HG03442 (cell line): ENCODE measurements at regions not wholly inside any gene's neighbourhood (a gene's known extent, or its start where the extent isn't known, plus 50 kb on each side); places are given as distances from the start of the nearest gene placed in this dataset.
A peak's percentile ranks its signal among the peaks of the same experiment; 100 is the strongest.

Source experiments
- ATAC-seq: cut with Tn5 transposase; IDR thresholded peaks from one replicate; pipeline ENCODE4 v1.9.1; 2021; ENCODE audit warnings: mild to moderate bottlenecking, moderate library complexity; ENCODE audit not compliant: unreplicated experiment

DNA sequence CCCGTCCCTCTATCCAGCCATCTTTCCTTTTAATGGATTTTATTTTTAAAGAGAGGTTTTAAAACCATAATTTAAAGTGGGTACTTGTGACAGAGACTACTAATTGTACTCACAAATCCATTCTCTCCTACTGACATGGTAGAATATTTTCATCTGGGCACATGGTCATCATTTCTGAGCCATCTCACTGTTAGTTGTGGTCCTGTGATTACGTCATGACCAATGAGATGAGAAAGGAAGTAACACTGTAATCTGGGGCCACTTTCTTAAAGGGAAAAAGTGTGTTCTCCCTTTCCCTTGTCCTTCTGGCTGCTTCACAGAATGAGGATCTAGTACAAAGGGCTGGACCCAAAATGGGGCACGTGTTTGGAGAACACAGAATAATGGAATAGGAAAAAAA is 538.7 kb downstream of the CMPK2 start:
- no peak for ATAC-seq

- no peak for ATAC-seq
Measured at GRCh38 chr2:6336752-6337471, 528.8 kb downstream of the CMPK2 start.

- no peak for ATAC-seq
Measured at GRCh38 chr2:6337472-6337820, 528.3 kb downstream of the CMPK2 start.

GRCh38 chr2:6341588-6342129 is 524.0 kb downstream of the CMPK2 start:
- ATAC-seq, result no peak

DNA sequence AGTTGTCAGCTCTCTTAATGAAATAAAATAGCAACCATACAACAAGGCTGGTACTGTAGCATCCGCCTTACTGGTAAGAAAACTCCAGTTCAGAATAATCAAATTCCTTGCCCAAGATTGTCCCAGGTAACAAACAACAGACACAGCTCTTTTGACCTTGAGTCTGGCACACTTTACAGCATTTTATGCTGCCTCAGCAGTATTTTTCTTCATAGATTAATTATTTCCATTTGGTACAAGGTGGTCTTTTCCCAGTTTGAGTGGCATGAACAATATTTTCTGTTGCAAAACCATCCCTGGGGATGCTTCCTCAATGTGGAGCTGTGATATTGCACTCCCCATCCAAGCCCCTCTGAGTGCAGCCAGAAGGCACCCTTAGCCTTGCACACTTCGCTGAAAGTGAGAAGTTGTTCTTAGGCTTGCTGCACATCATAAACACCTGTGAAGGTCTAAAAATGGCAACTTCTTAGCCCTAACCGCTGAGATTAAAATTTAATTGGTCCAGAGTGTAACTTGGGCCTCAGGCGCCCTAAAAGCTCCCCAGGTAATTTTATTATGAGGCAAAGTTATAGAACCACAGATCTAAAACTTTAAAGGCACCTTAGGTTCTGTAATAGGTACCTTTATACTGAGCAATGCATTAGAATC is 523.3 kb downstream of the CMPK2 start:
- no peak for ATAC-seq

- no peak for ATAC-seq
Measured at GRCh38 chr2:6343076-6343475, 522.6 kb downstream of the CMPK2 start.

GRCh38 chr2:6352247-6352646 is 513.5 kb downstream of the CMPK2 start:
- peak; percentile 73 for ATAC-seq

DNA sequence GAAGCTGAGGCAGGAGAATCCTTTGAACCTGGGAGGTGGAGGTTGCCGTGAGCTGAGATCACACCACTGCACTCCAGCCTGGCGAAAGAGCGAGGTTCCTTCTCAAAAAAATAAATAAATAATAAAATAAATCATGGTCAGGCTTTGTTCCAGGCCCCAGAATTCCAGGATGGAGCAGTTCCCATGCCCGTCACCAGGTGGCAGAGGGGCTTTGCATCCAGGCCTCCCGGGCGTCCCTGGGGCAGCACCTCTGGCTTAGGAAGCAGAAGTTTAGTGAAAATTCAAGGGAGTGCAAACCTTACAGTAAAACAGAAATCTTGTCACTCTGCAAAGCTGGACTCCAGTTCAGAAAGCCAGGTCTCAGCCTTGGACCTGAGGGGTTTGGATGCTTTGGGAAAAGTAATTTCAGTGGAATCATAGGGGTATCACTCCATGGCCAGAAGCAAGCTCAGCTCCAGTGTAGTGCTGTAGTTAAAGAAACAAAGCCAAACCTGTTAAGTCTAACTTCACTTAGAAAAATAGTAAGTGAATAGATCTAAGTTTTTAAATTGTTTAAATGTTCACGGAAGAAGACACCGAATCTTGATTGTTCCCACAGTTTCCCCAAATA is 512.7 kb downstream of the CMPK2 start:
- no peak for ATAC-seq

- ATAC-seq, result peak; percentile 54
Measured at GRCh38 chr2:6353669-6354068, 512.0 kb downstream of the CMPK2 start.

DNA sequence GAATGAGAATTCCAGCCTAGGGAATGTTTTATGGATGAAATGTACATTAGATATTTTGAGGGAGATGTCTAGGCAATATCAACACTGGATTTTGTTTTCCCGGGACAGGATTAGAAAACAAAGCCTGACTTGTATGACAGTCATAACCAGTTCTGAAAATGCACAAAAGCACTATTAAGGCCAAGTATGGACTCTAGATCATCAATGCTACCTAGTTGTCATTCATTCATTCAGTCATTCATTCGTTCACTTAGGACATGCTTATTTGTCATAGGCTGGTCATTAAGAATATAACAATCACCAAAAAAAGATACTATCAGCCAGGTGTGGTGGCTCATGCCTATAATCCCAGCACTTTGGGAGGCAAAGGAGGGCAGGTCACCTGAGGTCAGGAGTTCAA is 511.2 kb downstream of the CMPK2 start:
- ATAC-seq, result no peak

- no peak for ATAC-seq
Measured at GRCh38 chr2:6355886-6356761, 509.6 kb downstream of the CMPK2 start.

- ATAC-seq, result no peak
Measured at GRCh38 chr2:6358546-6358945, 507.2 kb downstream of the CMPK2 start.

- no peak for ATAC-seq
Measured at GRCh38 chr2:6358985-6359384, 506.7 kb downstream of the CMPK2 start.

DNA sequence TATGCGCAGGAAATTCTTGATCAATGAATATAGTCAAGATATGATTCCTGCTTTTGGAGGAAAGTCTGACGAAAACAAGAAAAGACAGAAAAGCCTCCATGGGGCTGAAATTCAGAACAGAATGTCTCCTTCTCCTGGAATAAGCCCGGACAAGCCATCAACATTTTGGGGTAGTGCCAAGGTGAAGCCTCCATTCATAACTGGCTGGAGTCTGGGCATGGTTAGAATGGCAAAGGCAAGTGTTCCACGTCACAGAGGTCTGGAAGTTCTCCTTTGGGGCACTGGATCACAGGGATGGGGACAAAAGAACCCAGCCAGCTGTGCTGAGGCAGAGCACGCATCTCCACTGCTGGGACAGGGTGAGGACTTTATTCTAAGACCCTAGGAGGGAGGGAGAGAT is 505.7 kb downstream of the CMPK2 start:
- ATAC-seq, result no peak

DNA sequence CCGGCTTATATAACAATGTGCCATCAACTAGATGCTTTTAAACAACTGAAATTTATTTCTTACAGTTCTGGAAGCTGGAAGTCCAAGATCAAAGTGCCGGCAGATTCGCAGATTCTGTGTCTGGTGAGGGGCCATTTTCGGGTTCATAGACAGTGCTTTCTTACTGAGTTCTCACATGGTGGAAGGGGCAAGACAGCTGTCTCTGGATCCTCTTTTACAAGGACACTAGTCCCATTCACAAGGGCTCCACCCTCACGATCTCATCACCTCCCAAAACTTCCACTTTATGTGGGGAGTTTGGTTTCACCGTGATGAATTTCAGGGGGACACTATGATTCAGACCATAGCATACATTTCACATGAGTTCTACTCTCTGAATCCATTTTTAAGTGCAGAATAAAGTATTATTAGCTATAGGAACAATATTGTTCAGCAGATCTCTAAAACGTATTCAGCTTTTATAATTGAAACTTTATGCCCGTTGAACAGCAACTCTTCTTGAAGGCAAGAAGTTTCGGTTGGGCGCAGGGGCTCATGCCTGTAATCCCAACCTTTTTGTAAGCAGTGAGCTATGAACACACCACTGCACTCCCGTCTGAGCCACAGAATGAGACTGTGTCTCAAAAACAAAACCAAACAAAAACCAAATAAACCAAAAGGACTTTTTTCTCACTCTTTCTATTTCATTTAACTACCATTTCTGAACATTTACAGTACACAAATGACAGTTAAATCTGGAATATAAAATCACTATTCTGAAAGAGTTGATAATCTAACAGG is 502.8 kb downstream of the CMPK2 start:
- no peak for ATAC-seq

GRCh38 chr2:6368281-6368680 is 497.4 kb downstream of the CMPK2 start:
- no peak for ATAC-seq

- ATAC-seq, result no peak
Measured at GRCh38 chr2:6369266-6369665, 496.4 kb downstream of the CMPK2 start.

- no peak for ATAC-seq
Measured at GRCh38 chr2:6370753-6371551, 494.8 kb downstream of the CMPK2 start.

GRCh38 chr2:6372317-6372901 is 493.3 kb downstream of the CMPK2 start:
- no peak for ATAC-seq
